Skeletal muscle tissue (tissue), 4 donors: ENCODE measurements at regions not wholly inside any gene's neighbourhood (a gene's known extent, or its start where the extent isn't known, plus 50 kb on each side); places are given as distances from the start of the nearest gene placed in this dataset. TPM values are rescaled to one million over a fixed set of nuclear protein-coding genes. Genes with fewer than 3 reads are reported as not detected.
A peak's percentile ranks its signal among the peaks of the same experiment; 100 is the strongest.
"Not testable (repeated sequence)": the region's sequence is repeated elsewhere in the genome, so short reads cannot be mapped to it uniquely, and the experiment has no call there.

ENCODE experiments used
- H3K27ac ChIP-seq: one replicate; pipeline ENCODE4 v1.7.0; 2013; ENCODE audit warnings: mild to moderate bottlenecking, low read depth, low read length, inconsistent platforms
- H3K27me3 ChIP-seq, 3 donors: one replicate each; pipeline ENCODE4 v1.7.0; 2013; ENCODE audit warnings: low read length in 3 of 3; ENCODE audit not compliant: control insufficient read depth in 3 of 3, insufficient read depth in 3 of 3
- H3K36me3 ChIP-seq, 3 donors: one replicate each; pipeline ENCODE4 v1.7.0; 2013; ENCODE audit warnings: low read length in 3 of 3; ENCODE audit not compliant: control insufficient read depth in 3 of 3, insufficient read depth in 3 of 3
- H3K4me1 ChIP-seq, 3 donors: one replicate each; pipeline ENCODE4 v1.7.0; 2013; ENCODE audit warnings: low read length in 3 of 3, mild to moderate bottlenecking in 3 of 3; ENCODE audit not compliant: control insufficient read depth in 3 of 3, insufficient read depth in 3 of 3
- H3K4me3 ChIP-seq, 3 donors: one replicate each; pipeline ENCODE4 v1.7.0; 2013; ENCODE audit warnings: low read length in 3 of 3
- H3K9ac ChIP-seq, 3 donors: one replicate each; pipeline ENCODE4 v1.7.0; 2013; ENCODE audit warnings: low read length in 3 of 3, mild to moderate bottlenecking in 3 of 3, moderate library complexity in 2 of 3, low read depth in 1 of 3
- H3K9me3 ChIP-seq, 3 donors: one replicate each; pipeline ENCODE4 v1.7.0; 2013; ENCODE audit warnings: low read length in 3 of 3; ENCODE audit not compliant: control insufficient read depth in 3 of 3
- small RNA-seq: library from RNA; depleted of rRNA; stranded (forward); fragments of <200 nt; gene quantifications from one replicate; pipeline ENCODE3, GENCODE V24; 2014
- donor health status: Osteomylitis.

DNA sequence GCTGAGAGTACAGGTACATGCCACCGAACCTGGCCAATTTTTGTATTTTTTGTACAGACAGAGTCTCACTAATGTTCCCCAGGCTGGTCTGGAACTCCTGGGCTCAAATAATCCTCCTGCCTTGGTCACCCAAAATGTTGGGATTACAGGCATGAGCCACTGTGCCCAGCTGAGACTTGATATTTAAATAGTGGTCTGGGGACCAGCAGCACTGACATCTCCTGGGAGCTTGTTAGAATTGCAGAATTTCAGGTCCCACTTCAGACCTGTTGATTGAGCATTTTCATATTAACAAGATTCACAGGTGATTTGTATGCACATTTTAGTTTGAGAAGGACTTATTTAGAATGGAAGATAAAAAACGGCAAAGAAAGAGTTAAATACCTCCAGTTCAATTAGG, 57.0 kb upstream of the COBL start:
- H3K36me3 ChIP-seq, H3K27me3 ChIP-seq, H3K27ac ChIP-seq, H3K9me3 ChIP-seq, H3K9ac ChIP-seq, H3K4me1 ChIP-seq, H3K4me3 ChIP-seq: not testable (repeated sequence)

DNA sequence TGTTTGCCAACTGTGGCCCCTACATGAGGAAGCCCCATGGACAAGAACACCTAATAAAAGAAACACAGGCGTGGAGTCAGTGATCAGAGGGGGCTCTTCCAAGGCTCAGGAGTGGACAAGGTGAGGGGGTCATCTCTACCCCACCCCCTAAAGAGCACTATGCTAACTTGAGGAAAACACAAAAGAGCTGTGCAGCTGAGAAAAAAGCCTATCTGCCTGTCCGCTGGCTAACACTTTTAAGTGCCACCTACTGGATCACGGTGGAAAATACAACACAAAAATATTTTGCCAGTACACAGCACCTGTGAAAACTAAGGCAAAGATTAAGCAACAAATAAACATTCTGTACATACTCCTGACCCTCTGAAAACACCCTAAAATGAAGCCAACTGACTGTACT, 53.1 kb upstream of the COBL start:
- H3K9me3 ChIP-seq: no peaks in the 10 kb centered on the region
- no peaks in the 10 kb centered on the region for H3K27me3 ChIP-seq
- no peak overlapping the region for H3K27ac ChIP-seq
- no peaks in the 10 kb centered on the region for H3K36me3 ChIP-seq
- H3K9ac ChIP-seq: no peak overlapping the region
- H3K4me1 ChIP-seq: peaks cover 0 to 4% (median 2%) of the 10 kb centered on the region in 3 donors
- H3K4me3 ChIP-seq: no peak overlapping the region

DNA sequence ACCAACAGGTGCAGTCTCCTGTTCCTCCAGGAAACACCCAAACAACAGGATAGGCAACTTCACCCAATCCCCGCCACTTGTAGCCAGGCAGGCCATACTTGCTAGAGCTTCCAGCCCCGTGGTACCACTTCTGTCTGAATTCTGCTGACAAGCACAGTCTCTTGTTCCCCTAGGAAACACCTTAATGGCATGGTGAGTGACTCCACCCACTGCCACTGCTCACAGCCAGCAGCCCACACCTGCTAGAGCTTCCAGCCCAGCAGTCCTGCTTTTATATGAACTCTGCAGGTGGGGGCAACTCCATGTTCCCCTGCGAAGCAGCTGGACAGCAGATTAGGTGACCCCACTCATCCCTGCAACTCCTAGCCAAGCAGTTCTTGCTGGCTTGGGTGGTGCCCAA, 52.6 kb upstream of the COBL start:
- not testable (repeated sequence) for H3K9ac ChIP-seq, H3K4me1 ChIP-seq, H3K27me3 ChIP-seq, H3K9me3 ChIP-seq, H3K27ac ChIP-seq, H3K4me3 ChIP-seq, H3K36me3 ChIP-seq

DNA sequence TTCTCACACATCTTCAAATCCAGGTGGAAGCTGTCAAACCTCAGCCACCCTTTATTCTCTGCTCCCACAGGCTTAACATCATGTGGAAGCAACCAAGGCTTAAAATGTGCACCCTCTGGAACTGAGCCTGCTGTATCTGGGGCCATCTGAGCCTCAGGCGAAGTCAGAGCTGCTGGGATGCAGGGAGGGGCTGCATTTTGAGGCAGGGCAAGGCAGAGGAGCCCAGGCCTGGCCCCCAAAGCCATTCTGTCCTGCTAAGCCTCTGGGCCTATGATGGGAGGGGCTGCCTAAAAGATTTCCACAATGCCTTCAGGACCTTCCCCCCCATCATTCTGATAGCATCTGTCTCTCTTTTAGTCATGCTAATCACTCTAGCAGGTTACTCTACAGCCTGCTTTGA, 51.7 kb upstream of the COBL start:
- Histone ChIP-seq H3K27me3 (no peaks in the 10 kb centered on the region), H3K36me3 (no peaks in the 10 kb centered on the region), H3K9ac (no peak overlapping the region), H3K4me1 (peaks cover 0 to 4% (median 2%) of the 10 kb centered on the region in 3 donors), H3K9me3 (no peaks in the 10 kb centered on the region), H3K27ac (no peak overlapping the region), H3K4me3 (no peak overlapping the region)

DNA sequence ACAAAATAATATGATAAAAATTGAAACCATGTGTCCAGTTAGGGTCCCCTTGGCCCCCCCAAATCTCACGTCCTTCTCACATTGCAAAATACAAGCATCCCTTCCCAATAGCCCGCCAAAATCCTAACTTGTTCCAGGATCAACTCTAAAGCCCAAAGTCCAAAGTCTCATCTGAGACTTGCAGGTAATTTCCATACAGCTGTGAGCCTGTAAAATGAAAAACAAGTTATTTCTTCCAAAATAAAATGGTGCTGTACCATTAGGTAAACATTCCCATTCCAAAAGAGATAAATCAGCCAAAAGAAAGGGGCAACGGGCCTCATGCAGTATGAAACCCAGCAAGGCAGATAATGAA, 51.0 kb upstream of the COBL start:
- no peaks in the 10 kb centered on the region for H3K27me3 ChIP-seq
- no peaks in the 10 kb centered on the region for H3K9me3 ChIP-seq
- peaks cover 0 to 4% (median 2%) of the 10 kb centered on the region in 3 donors for H3K4me1 ChIP-seq
- no peaks in the 10 kb centered on the region for H3K36me3 ChIP-seq
- H3K27ac ChIP-seq: no peak overlapping the region
- no peak overlapping the region for H3K4me3 ChIP-seq
- H3K9ac ChIP-seq: no peak overlapping the region

DNA sequence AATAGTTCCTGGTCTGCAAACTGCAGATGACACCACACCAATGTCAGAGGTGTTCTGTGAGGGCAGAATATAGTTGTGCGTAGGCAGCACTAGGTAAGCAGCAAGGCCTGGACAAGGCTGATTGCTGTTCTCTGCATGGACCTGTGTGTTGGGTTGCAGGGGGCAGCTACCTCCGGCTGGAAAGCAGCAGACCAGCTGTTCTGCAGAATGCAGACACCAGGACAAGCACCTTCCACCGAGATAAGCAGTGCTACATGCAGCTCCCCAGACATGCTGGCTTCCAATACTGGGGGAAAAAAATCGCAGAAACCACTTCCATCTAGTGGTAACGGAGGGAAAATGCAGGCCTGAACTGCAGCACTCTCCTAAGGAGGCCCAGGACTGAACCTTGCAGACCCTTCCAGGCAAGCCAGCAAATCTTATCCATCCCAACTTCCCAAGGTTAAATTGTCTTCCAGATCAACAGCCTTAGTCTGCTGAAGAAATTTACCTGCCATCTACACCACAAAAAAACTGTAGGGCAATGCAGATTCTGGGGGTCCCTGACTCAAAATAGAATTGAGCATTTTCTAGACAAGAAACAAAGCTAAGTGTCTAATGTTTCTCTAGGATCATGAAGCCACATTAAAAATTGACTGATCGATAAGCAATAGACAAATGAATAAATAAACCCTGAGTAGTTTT, 50.5 kb upstream of the COBL start:
- Histone ChIP-seq H3K4me3 (no peak overlapping the region), H3K9ac (peak overlapping the region in 1 of 3 donors; percentile 66), H3K4me1 (peaks cover 0 to 4% (median 2%) of the 10 kb centered on the region in 3 donors), H3K36me3 (no peaks in the 10 kb centered on the region), H3K27me3 (no peaks in the 10 kb centered on the region), H3K27ac (no peak overlapping the region), H3K9me3 (no peaks in the 10 kb centered on the region)

Small RNA genes in the stretch of these regions (small RNA-seq; reads per million reads assigned to genes)
- gene RF00322 (not detected), gene RN7SL292P (not detected), gene ROBO2P1 (not detected)
